VCaP (cell line): ENCODE measurements at regions not wholly inside any gene's neighbourhood (a gene's known extent, or its start where the extent isn't known, plus 50 kb on each side); places are given as distances from the start of the nearest gene placed in this dataset.

Source experiments
- H3K27ac ChIP-seq: fragments of 450-650 bp; 2 replicates; pipeline ENCODE4 v1.5.1; 2017
- TF ChIP-seq, protein P1 (sequence below): fragments of 450-650 bp; conservative IDR thresholded peaks from 2 replicates; pipeline ENCODE4 v1.5.1; 2017; ENCODE audit warnings: mild to moderate bottlenecking, moderate library complexity

DNA sequence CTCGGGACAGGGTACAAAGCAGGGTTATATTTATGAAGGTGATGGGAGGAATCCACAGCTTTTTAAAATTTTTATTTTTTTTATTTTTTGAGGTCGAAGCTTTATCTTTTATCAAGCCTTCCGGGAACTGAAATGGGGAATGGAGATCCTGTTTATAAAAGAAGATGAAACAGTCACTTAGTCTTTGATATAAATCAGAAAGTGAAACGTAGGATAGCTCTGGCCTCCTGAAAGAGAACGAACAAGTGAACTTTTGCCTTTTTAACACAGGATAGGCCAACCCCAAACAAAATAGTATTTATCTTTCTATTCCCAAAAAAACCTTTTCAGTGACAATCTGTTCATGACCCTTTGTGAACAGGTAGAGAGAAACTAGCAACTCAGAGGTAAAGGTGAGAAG, 634.0 kb upstream of the LMCD1 start:
- no peak overlapping the region for H3K27ac ChIP-seq
- TF ChIP-seq, protein P1, sequence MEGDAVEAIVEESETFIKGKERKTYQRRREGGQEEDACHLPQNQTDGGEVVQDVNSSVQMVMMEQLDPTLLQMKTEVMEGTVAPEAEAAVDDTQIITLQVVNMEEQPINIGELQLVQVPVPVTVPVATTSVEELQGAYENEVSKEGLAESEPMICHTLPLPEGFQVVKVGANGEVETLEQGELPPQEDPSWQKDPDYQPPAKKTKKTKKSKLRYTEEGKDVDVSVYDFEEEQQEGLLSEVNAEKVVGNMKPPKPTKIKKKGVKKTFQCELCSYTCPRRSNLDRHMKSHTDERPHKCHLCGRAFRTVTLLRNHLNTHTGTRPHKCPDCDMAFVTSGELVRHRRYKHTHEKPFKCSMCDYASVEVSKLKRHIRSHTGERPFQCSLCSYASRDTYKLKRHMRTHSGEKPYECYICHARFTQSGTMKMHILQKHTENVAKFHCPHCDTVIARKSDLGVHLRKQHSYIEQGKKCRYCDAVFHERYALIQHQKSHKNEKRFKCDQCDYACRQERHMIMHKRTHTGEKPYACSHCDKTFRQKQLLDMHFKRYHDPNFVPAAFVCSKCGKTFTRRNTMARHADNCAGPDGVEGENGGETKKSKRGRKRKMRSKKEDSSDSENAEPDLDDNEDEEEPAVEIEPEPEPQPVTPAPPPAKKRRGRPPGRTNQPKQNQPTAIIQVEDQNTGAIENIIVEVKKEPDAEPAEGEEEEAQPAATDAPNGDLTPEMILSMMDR: no peak

DNA sequence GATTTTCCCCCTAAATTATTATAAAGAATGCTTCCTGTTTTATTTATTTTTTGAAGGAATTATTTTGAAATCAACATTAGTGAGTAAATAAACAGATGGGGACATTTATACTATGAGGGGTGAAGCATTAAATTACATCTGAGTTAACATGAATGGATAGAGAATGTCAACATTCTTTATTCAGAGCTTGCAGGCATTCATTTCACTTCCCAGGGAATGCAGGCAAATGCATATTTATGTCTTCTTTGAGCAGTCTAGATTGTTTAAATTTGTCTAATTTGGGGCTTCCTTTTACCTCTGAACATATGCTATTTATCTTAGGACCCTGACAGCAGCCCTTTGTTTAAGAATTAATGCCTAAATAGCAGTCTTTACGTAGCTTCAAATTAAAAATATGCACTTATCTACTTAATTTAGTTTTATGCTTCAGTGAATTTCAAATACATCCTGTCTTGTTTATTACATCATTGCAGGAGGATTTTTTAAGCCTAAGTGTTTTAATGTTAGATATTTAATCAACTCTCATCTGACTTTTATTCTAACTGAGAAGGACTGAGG, 630.5 kb upstream of the LMCD1 start:
- H3K27ac ChIP-seq: no peak overlapping the region
- TF ChIP-seq, protein P1: no peak

DNA sequence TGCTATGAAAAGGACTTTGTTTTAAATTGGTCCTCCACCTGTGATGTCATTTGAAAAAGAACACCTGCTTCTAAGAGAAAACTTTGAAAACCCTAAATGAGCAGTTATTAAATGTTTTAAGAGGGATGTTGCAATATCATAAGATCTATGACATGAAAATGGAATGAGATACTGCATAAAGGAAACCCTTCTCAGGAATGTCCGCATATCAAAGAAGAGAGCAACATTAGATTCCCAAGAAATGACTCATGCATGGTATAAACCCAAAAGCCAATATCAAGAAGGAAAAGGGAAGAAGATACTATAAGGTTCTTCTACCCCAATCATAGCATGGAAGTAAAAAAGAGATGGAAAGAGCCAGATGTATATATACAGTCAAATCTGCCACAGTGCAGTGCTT, 627.5 kb upstream of the LMCD1 start:
- TF ChIP-seq, protein P1: no peak
- H3K27ac ChIP-seq: no peak overlapping the region

DNA sequence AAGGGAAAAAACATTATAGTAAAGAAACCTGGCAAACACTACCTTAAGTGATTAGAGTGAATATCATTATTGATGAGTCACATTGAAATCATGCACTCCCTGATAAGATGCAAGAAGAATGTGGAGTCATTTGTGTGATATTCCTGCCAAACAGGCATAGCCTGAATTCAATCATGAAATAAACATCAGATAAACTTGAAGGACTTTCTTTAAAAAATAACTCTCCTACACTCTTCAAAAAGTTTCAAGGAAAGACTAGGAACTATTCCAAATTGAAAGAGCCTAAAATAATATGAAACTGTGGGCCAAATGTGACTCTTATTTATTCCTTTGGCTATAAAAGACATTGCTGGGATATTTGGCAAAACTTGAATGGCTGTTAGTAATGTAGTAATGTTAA, 625.7 kb upstream of the LMCD1 start:
- TF ChIP-seq, protein P1: no peak
- no peak overlapping the region for H3K27ac ChIP-seq

DNA sequence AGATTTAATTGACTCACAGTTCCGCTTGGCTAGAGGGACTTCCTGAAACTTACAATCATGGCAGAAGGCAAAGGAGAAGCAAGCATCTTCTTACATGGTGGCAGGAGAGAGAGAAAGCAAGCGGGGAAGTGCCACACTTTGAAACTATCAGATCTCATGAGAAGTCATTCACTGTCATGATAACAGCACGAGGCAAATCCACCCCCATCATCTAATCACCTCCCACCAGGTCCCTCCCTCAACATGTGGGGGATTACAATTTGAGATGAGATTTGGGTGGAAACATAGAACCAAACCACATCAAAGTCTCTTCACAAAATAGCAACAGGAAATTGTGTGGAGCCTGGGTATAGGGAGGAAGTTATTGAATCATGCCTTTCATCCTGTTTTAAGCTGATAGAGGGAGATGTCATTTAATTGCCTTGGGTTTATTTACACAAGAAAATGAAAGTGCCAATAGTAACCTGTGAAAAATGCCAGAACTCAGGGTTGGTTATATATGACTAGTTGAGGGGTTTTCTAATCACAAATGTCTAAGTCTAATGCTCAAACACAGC, 624.8 kb upstream of the LMCD1 start:
- TF ChIP-seq, protein P1: no peak
- no peak overlapping the region for H3K27ac ChIP-seq

DNA sequence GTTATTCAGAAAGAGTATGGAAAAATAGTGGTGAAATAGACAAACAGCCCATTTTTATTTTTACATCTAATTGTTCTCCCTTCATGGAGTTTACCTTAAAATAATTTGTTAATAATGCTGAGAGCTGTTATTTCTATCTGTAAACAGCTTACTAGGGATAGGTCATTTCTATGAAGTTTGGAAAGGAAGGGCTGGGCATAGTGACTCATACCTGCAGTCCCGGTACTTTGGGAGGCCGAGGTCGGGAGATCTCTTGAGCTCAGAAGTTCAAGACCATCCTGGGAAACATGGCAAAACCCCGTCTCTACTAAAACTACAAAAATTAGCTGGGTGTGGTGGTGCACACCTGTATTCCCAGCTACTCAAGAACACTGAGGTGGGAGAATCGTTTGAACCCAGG, 624.3 kb upstream of the LMCD1 start:
- no peak overlapping the region for H3K27ac ChIP-seq
- TF ChIP-seq, protein P1: no peak

DNA sequence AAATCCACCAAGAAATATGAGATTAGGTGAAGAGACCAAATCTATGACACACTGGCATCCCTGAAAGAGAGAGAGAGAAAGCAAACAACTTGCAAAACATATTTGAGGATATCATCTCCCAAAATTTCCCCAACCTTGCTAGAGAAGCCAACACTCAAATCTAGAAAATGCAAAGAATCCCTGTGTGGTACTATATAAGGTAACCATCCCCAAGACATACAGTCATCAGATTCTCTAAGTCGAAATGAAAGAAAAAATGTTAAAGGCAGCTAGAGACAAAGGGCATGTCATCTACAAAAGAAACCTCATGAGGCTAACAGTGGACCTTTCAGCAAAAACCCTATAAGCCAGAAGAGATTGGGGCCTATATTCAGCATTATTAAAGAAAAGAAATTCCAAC, 622.1 kb upstream of the LMCD1 start:
- TF ChIP-seq, protein P1: no peak
- no peak overlapping the region for H3K27ac ChIP-seq
